GM12891 (cell line): ENCODE measurements at regions not wholly inside any gene's neighbourhood (a gene's known extent, or its start where the extent isn't known, plus 50 kb on each side); places are given as distances from the start of the nearest gene placed in this dataset.

Experiments
- POLR2A ChIP-seq: IDR thresholded peaks from 2 replicates; pipeline ENCODE4 v1.6.1; 2011; ENCODE audit warnings: low read depth, low read length, control low read depth
- POLR2AphosphoS5 ChIP-seq: IDR thresholded peaks from 2 replicates; pipeline ENCODE4 v1.6.1; 2011; ENCODE audit warnings: low read depth, low read length, control low read depth
- TAF1 ChIP-seq: IDR thresholded peaks from 2 replicates; pipeline ENCODE4 v1.6.1; 2011; ENCODE audit warnings: low read depth, low read length, control low read depth

DNA sequence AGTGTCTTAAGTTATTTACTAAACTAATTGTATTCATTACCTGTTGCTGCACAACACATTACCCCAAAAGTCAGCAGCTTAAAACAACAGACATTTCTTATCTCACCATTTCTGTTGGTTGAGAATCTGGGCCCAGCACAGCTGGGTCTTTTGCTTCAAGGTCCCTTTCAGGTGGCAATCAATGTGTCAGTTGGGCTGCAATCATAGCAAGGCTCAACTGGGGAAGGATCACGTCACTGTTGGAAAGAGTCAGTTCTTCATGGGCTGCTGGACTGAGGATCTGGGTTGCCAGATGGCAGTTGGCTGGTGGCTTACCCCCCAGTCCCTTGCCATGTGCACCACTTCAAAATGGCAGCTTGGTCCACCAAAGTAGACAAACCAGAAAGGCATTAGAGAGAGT lies 261.2 kb downstream of the SUCLG1 start:
- TF ChIP-seq POLR2A (no peak), POLR2AphosphoS5 (no peak), TAF1 (no peak)
